Ovary (tissue), 7 donors: ENCODE measurements at regions not wholly inside any gene's neighbourhood (a gene's known extent, or its start where the extent isn't known, plus 50 kb on each side); places are given as distances from the start of the nearest gene placed in this dataset.

Experiments
- DNase-seq, 5 donors: peaks; one replicate each; pipeline ENCODE4 v3.0.0-alpha.2; 2019 to 2020
- H3K27ac ChIP-seq, 2 donors: fragments of 200-600 bp; one replicate each; pipeline versions ENCODE4 v1.5.1 to v1.8.0; 2019 to 2022
- H3K27me3 ChIP-seq: fragments of 200-600 bp; one replicate; pipeline ENCODE4 v1.8.0; 2022
- H3K36me3 ChIP-seq: fragments of 200-600 bp; sonication (generic); one replicate; pipeline ENCODE4 v1.5.1; 2019
- H3K4me1 ChIP-seq: one replicate; pipeline ENCODE4 v1.8.1; 2013; ENCODE audit warnings: mild to moderate bottlenecking, moderate library complexity; ENCODE audit not compliant: insufficient read depth
- H3K4me3 ChIP-seq: fragments of 200-600 bp; sonication (generic); one replicate; pipeline ENCODE4 v1.5.1; 2017
- H3K9me3 ChIP-seq, 2 donors: fragments of 200-600 bp in 1 of 2; sonication (generic) in 1 of 2; one replicate each; pipeline versions ENCODE4 v1.5.1 to v1.8.1; 2013 to 2019; ENCODE audit warnings: mild to moderate bottlenecking in 1 of 2, moderate library complexity in 1 of 2
- CTCF ChIP-seq, 3 donors: fragments of 450-650 bp in 2 of 3; fragments of 200-600 bp in 1 of 3; IDR thresholded peaks; one replicate each; pipeline versions ENCODE4 v1.5.1 to v1.8.0; 2016 to 2022; ENCODE audit warnings: antibody characterized with exemption in 3 of 3, mild to moderate bottlenecking in 1 of 3
- EP300 ChIP-seq: sonication (generic); formaldehyde crosslinking; IDR thresholded peaks from one replicate; pipeline ENCODE4 v1.6.1; 2017; ENCODE audit warnings: antibody characterized with exemption
- POLR2A ChIP-seq: fragments of 450-650 bp; IDR thresholded peaks from one replicate; pipeline ENCODE4 v1.6.1; 2017; ENCODE audit warnings: antibody characterized with exemption, mild to moderate bottlenecking, moderate library complexity
- WGBS, 3 donors: extraction: QIAGEN DNeasy Blood & Tissue Kit in 1 of 3; methylation state at CpG; one replicate each; pipeline versions ENCODE4 v1.1.5 to v1.1.7; 2013 to 2017; 5-methylcytosine and 5-hydroxymethylcytosine counted together
- intact Hi-C, 4 donors: fragments of 100-400 bp; cut with DNase I; formaldehyde crosslinking; loops; one replicate each; pipeline versions ENCODE4 v1.11.0 to v1.15.1; 2022 to 2023
- donor health status: DM: no; HTN: no; CAD: no; lungs with moderate emphysema.
- donor health status: DM: no; HTN: no; CAD: no.
- donor health status: Bipolar disorder and iron deficiency.
- donor health status: DM: no; HTN: no; CAD: no.
- donor health status: DM: yes; HTN: yes; CAD: no.

GRCh38 chr11:131195661-131196517 is 174.5 kb upstream of the NTM start:
- H3K27ac ChIP-seq = no peak overlapping the region
- H3K4me1 ChIP-seq = peaks cover 2% of the 10 kb centered on the region
- no peaks in the 10 kb centered on the region for H3K9me3 ChIP-seq
- 9% methylated on average over 11 of the region's 11 CpGs for WGBS, 3 donors
- TF ChIP-seq EP300 = no peak
- no peak for TF ChIP-seq CTCF (IDR thresholded peaks at IDR 0.05)
- no peak for TF ChIP-seq POLR2A
- intact Hi-C loops = no loop called here
- peak overlapping the region; percentile 18 for H3K4me3 ChIP-seq
- no peaks in the 10 kb centered on the region for H3K27me3 ChIP-seq
- H3K36me3 ChIP-seq = no peaks in the 10 kb centered on the region
- peak; percentile 20 to 61 (median 42) for DNase-seq

- no peak for TF ChIP-seq POLR2A
- no peak for TF ChIP-seq EP300
- no peak for TF ChIP-seq CTCF (IDR thresholded peaks at IDR 0.05)
- Histone ChIP-seq H3K4me1 (peaks cover 2% of the 10 kb centered on the region), H3K4me3 (no peak overlapping the region), H3K27ac (no peak overlapping the region), H3K27me3 (no peaks in the 10 kb centered on the region), H3K9me3 (no peaks in the 10 kb centered on the region), H3K36me3 (no peaks in the 10 kb centered on the region)
- DNase-seq = no peak
- intact Hi-C loops = no loop called here
- 82 to 86% (median 83%) methylated on average over 15 of the region's 15 CpGs for WGBS, 3 donors
Measured at GRCh38 chr11:131198161-131199014, 172.0 kb upstream of the NTM start.

GRCh38 chr11:131199015-131199280 is 171.5 kb upstream of the NTM start:
- no peaks in the 10 kb centered on the region for H3K36me3 ChIP-seq
- H3K27me3 ChIP-seq = no peaks in the 10 kb centered on the region
- no peak overlapping the region for H3K27ac ChIP-seq
- DNase-seq = no peak
- peaks cover 2% of the 10 kb centered on the region for H3K4me1 ChIP-seq
- WGBS, 3 donors = 85 to 96% (median 93%) methylated on average over 5 to 8 of the region's 8 CpGs
- H3K9me3 ChIP-seq = no peaks in the 10 kb centered on the region
- TF ChIP-seq CTCF (IDR thresholded peaks at IDR 0.05) (no peak), POLR2A (no peak), EP300 (no peak)
- H3K4me3 ChIP-seq = no peak overlapping the region
- intact Hi-C loops = no loop called here

- H3K36me3 ChIP-seq = no peaks in the 10 kb centered on the region
- H3K4me3 ChIP-seq = no peak overlapping the region
- WGBS, 3 donors = 92 to 93% (median 92%) methylated on average over 12 of the region's 12 CpGs
- H3K27ac ChIP-seq = no peak overlapping the region
- TF ChIP-seq EP300 (no peak), POLR2A (no peak), CTCF (IDR thresholded peaks at IDR 0.05) (no peak)
- intact Hi-C loops = no loop called here
- no peaks in the 10 kb centered on the region for H3K4me1 ChIP-seq
- DNase-seq = no peak
- H3K9me3 ChIP-seq = no peaks in the 10 kb centered on the region
- H3K27me3 ChIP-seq = no peaks in the 10 kb centered on the region
Measured at GRCh38 chr11:131201674-131202073, 168.7 kb upstream of the NTM start.
